NCI-H748 (cell line): ENCODE measurements at regions not wholly inside any gene's neighbourhood (a gene's known extent, or its start where the extent isn't known, plus 50 kb on each side); places are given as distances from the start of the nearest gene placed in this dataset.

ENCODE experiments used
- DNase-seq: peaks from one replicate; lab custom pipeline; 2025; ENCODE audit not compliant: unreplicated experiment; lab: John Stamatoyannopoulos, UW

DNA sequence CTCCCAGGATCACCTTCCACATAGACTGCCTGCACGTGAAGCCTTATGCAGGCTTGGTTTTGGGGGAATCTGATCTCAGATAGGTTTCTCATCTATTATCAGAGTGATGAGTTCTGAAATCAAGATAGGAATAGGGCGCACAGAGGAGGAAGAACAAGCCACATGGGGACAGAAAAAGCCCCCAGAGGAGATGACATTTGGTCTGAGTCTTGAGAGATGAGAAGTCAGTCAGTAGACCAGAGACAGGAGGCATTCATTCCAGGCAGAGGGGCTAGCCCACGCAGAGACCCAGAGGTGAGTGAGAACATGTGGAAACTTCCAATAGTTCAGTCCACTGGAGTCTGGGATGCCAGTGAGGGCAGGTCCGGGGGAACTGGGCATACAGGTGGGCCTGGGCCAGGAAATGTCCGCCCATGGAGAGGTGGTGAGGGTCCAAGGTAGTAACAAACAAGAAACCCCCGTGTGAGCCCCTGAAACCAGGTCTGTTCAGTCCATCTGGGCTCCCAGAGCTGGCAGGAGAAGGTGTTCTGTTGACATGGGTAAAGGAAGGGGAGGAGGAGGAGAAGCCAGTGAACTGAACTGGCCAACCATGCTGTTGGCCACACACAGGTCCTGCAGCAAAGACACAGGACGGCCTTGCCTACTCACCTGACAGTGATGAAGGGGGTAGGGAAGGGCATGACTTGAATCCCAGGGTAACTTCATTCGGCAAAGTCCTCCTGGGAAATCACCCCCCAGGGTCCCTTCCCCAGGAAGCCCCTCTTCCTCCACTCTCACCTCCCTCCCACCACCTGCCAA, 69.3 kb upstream of the SMNDC1 start:
- no peak for DNase-seq

DNA sequence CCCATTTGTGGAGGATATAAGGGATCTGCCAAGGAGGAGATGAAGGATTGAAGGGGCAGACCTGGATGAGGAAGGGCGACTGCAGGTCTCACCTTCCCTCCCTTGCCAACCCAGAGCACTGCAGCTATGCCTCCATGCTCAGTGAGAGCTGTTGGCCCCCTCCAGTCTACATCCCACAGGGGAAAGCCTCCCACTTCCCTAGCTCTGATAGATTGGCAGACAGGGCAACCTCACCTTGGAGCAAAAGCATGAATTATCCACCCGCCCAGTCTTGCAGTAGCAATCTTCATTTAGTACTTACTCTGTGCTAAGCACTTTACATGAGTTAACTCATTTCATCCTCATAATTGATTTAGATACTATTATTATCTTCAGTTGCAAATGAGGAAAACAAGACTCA, 70.4 kb upstream of the SMNDC1 start:
- no peak for DNase-seq

DNA sequence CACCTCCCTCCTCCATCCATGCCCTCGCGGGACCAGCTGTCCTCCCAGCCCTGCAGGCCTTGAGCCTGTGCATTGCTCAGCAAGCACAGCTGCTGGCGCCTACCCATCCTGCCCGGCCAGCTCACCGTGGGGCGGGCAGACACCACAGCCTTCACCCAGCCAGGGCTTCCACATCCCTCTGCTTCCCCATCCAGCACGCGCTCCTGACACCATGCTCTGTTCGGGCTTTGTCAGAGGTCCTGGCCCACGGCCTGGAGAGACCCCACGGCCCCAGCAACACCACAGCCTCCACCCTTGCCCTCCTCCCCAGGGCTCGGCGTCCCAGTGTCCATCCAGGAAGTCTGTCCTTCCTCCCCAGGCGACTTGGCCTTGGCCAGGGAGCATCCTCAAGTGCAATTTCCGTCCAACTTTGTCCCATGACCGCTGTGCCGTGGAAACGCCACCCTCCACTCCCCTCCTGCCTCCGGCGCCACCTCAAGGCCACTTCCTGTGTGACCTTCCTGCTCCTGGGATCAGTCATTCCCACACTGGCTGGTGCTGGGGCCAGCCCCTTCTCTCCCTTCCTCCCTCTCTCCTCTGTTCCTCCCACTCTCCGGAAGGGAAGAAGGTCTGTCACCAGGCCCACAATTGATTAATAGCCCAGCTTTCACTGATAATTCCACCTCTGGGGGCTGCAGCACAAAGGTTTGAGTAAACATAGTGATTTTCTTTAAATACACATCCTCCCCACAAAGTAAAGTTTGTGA, 71.5 kb upstream of the SMNDC1 start:
- no peak for DNase-seq

DNA sequence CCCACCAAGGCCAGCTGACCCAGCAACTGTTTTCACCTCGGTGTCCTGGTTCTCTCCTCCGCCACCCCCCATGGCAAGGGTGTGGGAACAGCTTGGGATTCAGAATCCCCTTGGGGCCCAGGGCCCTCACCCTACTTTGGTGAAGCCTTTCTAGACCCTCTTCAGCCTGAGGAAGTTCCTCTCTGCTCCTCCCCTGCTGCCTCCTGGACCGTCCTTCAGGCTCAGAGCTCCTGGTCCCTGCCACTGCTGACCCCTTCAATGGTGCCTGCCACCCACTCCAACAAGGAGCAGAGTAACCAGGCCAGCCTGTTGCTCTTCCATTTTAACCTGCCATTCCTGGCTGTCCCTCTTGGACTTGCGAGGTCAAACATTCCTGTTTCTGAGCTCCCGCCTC, 72.0 kb upstream of the SMNDC1 start:
- no peak for DNase-seq

DNA sequence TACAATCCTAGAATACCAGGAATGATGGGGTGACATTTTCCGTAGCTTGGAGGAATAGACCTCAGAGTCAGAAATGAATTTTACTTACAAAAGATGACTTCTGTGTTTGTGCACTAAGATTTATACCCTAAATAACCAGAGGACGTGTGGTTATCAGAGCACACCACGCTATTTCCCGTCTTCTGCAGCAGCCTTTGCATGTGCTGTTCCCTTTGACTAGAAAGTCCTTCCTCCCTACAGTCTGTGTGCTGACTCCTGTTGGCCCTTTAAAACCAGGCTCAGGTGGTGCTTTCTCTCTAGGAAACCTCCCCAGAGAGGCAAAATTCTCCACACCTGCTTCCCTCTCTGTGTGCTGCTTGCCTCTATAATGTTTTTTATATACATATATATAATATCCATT, 73.3 kb upstream of the SMNDC1 start:
- no peak for DNase-seq

DNA sequence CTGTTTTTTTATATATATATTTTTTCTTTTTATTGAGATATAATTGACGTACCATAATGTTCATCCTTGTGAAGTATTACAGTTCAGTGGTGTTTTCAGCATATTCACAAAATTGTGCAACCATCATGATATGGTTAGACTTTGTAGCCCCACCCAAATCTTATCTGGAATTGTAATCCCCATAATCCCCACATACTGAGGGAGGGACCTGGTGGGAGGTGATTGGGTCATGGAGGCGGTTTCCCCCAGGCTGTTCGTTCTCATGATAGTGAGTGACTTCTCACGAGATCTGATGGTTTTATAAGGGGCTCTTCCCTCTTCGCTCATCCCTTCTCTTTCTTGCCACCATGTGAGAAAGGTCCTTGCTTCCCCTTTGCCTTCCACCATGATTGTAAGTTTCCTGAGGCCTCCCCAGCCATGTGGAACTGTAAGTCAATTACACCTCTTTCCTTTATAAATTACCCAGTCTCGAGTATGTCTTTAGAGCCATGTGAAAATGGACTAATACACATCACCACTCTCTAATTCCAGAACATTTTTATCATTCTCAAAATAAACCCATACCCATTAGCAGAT, 73.9 kb upstream of the SMNDC1 start:
- DNase-seq = no peak

DNA sequence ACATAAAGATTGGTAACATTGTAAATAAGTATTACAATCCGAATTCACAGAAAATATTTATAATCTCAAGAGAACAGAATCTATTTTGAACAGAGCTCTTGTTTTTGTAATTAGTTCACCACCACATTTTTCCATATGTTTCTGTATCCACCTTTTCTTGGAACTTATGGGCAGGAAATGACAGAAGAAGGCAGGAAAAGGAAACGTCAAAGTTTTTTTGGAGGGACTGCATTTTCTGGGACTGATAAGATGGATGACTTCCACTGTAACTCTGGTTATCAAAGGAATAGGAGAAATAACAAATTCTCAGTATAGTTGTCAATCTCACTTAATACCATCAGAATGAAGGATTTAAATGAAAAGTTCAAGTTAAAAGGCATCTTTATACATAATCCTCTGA, 75.1 kb upstream of the SMNDC1 start:
- no peak for DNase-seq

DNA sequence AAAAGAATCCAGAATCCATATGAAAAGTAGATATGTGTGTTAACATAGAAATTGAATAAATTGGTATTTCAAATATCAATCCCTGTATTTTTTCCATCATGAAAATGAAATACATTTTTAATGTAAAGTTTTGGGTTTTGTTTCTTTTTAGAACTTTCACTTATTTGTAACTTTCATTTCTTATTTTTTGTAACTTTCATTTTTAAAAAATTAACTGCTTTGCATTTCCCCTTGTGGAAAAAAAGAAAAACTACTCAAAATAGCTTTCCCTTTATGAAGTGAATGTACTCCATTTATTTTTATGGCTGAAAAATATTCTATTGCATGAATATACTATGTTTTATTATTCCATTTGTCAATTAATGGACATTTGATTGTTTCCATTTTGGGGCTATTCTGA, 75.6 kb upstream of the SMNDC1 start:
- DNase-seq = no peak

DNA sequence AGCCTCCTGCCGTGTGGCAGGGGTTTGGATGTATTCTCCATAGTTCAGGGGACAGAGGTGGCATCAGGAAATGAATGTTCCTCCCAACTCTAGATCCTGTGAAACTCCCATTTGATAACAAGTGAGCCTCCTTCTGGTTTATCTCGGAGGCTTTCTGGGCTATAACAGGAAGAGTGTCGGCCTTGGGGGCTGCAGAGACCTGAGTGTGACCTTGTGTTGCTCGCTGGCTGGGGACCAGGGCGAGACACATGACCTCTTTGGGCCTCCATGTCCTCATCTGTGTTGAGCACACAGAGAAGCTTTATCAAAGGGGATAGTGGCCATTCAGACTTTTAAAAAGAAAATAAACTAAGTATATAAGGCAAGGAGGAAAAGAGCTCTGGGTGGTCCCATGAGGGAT, 78.0 kb upstream of the SMNDC1 start:
- DNase-seq = no peak

DNA sequence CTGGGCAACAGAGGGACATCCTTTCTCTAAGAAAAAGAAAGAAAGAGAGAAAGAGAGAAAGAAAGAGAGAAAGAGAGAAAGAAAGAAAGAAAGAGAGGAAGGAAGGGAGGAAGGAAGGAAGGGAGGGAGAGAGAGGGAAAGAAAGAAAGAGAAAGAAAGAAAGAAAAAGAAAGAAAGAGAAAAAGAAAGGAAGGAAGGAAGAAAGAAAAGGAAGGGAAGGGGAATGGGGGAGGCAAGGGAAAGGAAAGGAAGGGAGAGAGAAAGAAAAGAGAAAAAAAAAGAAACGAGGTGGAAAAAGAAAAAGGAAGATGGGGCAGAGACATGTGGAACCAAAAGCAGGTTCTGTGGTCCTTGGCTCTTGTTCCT, 82.9 kb upstream of the SMNDC1 start:
- no peak for DNase-seq

DNA sequence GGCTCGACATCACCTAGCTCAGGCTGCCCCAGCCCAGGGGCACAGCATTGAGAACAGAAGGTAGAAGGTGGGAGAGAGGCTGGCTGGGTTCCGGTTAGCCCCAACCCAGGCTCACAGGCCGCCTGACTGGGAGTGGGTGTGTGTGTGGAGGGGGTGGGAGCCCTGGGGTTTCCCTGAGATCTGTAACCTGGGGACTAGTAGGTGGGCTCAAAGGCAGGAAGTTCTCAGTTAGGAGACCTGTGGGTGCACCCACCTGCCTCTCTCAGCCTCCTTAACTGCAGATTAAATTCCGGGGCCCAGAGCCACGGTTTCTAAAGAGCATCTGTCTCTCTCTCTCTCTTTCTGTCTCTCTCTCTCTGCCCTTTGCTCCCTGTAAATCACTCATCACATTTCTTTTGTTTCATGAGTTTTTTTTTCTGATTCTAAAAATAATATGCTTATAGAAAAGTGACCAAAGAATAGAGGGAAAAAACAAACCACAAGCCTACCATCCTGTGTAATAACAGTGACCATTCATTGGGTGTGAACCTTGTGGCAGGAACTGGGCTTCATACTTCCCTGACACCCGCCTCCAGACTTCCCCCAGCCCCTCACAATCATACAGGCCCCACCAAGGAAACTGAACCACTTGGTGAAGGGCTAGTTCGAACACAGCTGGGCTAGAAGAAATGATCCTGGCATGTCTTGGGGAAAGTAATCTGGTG, 83.4 kb upstream of the SMNDC1 start:
- no peak for DNase-seq

DNA sequence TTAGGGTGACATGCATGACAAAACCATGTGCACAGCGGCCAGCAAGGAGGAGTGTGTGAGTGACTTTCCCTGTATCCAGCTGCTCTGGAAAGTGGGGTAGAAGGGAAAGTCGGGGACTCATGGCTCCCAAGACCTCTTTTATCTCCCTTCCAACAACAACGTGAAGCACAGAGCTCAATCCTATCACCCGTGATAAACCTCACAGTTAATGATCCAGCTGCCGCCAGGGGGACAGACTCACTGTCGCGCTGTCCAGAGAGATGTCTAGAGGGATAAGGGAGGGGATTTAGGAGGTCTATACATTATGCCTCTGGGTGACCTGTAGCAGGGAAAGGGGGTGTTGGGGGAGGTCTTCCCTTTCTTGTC, 84.0 kb upstream of the SMNDC1 start:
- DNase-seq = no peak

DNA sequence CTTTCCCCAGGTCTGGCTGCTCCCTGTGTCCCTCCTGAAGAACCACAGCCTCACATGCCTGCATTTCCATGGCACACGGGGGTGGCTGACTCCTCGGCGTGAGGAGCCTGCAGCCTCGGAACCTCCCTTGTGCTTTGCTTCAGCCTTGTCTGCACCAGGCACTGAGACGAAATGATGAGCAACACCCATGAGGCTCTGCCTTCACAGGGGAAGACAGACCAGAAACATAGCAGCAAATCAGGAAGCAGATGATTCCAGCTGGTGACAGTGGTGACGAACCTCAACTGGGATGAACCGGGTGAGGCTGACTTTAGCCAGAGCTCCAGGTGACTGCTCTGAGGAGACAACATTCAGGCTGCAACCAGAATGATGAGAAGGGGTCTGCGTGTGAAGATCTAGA, 84.5 kb upstream of the SMNDC1 start:
- no peak for DNase-seq

DNA sequence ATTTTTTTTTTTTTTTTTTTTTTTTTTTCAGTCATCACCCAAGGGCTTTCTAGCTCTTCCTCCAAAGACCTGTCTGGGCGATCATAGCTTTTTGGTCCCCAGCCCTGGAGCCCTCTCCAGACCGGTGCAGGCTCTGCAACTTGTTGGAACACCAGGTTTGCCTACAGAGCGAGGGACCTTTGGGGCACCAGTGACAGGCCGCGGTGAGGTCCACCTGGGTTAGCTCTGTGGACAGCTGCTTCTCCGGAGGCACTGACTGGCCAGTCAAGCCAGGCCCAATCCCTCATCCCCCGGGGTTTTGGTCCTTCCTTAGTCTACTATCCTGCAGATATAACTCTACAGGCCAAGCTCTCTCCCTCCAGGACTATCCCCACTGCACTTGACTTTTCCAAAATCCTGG, 86.8 kb upstream of the SMNDC1 start:
- DNase-seq = no peak

DNA sequence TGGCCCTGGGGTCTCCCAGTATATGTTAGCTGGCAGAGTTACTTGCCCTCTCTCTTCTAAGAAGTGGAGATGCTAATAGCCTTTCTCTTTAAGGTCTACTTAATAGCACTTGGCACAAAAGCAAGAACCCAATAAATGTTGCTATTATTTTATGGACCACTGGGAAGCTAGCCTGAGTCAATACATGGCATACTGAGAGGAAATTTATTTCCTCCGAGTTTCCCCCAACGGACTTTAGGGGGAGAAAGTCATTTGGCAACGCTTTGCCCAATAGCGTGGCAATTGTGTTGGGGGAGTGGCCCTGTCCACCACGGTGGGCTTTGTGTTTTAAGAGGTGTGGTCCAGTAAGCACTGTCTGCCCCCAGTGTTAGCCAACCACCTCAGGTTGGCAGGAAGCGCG, 87.4 kb upstream of the SMNDC1 start:
- no peak for DNase-seq

DNA sequence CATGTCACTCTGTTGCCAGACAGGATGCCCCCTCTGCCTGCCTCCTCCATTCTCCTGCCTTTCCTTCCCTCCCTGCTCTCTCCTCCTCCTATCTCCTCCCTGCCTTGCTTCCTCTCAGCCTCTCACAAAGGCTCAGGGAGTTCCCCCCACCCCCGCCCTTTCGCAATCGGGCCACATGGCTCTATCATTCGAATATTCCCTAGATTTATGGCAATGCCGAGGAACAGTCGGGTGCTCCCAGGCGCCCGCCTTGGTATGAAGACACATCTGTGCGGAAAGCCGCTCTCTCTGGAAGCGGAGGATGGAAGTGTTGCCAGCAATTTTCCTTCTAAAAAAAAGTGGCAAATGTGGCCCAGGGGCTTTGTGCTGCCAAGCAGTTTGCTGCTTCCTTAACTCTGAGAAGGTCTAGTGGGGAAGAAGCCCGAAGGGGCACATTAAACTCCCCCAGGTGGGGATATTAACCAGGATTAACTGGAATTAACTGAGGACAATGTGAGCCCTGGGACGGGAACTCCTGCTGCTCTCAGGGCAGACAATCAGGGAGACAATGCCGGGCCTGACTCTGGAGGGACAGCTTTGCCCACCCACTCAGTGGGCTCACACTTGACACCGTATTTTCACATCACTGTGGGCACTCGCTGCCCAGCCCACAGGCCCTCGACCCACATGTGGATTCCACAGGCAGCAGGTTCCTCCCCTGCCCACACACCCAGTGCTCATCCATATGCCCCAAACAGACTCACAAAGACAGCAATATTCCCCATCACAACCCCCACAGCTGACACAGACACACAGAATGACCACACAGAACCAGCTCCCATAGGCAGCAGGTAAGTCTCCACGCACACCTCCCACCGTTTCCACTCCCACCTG, 88.4 kb upstream of the SMNDC1 start:
- no peak for DNase-seq

DNA sequence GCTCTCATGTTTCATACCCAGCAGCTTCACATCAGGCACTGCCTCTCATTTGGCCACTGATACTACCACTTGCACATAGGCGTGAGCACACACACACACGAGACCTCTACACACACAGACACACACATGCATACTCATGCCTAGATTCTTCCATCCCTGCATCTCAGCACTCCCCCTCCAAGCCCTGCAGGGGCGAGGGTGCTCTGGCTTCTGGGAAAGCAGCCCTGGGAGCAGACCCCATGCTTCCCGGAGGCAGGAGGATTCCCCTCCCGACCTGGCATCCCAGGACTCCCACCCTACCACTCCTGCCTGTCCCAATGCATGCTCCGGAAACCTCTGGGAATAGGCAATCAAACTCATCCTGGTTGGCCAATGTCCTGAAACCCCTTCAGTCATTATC, 89.1 kb upstream of the SMNDC1 start:
- DNase-seq = no peak

DNA sequence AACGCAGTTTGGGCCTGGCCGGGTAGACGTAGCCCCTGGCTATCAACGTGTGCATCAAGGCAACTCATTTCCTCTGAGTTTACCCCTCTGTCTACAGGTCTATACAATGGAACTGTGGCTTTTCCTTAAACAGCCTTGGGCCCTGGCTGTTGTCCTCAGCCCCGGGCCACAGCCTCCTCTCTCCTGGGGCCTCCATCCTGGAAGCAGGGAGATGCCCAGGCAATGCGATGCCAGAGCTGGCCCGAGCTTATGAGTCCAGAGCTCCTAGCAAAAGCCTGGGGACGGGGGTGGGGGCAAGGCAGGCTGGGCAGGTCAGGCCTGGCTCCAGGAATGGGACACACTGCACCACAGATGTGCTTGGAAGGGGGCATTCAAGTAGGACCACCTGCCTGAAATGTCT, 89.6 kb upstream of the SMNDC1 start:
- DNase-seq = no peak

DNA sequence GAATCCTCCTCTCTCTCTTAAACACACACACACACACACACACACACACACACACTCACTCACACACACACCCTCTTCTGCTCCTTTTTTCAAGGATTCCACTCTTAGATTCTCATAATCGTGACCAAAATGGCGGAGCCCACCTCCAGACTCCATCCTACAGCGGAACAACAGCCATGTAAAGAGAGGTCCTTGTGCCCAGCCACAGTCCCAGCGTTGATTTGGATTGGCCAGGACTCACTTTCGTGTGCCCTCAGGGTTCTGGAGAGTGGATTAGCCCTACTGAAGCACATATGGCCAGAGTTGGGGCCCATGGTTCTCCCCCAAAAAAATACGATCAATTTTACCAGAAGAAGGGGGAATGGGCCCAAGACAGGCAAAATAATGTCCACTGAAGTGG, 90.2 kb upstream of the SMNDC1 start:
- no peak for DNase-seq

DNA sequence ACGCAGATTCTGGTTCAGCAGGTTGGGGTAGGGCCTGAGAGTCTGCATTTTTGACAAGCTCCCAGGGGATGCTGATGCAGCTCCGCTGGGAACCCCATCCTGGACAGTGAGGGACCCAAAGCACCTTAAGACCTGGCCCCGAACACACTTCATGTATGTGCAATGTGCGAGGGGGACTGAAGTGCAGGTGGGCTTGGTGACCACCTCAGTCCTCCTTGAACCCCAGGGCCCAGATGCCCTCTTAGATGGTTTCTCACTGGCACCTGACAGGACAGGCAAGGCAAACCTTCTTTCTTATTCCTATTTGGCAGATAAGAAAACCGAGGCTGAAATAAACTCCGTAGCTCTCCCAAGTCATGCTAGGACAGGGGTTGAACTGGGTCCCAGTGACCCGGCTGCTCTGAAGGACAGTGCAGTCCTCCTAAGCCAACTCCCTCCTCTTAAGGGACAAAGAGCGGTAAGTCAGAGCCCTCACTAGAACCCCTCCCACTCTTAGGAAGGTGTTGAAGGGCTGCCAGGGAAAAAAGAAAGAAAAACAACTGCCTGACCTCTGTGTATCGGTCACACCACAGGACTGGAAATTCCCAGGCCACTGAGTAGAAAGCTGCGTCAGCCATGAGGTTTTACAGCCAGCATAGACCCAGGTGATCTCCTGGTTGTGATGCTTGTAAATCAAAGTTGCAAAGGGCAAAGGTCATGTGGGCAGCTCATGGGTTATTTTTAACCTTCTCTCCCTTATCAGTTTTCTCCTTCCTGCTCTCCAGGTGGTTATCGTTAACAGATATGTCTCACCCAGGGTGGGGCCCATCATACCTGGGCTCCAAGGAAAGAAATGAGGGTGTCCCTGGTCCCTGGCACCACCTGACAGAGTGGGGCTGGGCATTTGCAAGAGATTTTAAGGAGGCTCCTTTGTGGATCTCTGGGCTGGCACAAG, 90.9 kb upstream of the SMNDC1 start:
- no peak for DNase-seq
